Neural progenitor cell (in vitro differentiated cells): ENCODE measurements at regions not wholly inside any gene's neighbourhood (a gene's known extent, or its start where the extent isn't known, plus 50 kb on each side); places are given as distances from the start of the nearest gene placed in this dataset.

Experiments used
- DNase-seq: peaks from one replicate; pipeline ENCODE4 v3.0.0-alpha.2; 2016; ENCODE audit warnings: low spot score
- H2AFZ ChIP-seq: fragments of 200-600 bp; sonication (generic); replicated peaks from 2 replicates; pipeline ENCODE4 v1.6.1; 2016; ENCODE audit warnings: antibody characterized with exemption
- H3F3A ChIP-seq: fragments of 200-600 bp; sonication (generic); 2 replicates; pipeline ENCODE4 v1.6.1; 2016; ENCODE audit warnings: antibody characterized with exemption, low read depth
- H3K27ac ChIP-seq: fragments of 200-600 bp; sonication (generic); 2 replicates; pipeline ENCODE4 v1.5.1; 2016; ENCODE audit warnings: mild to moderate bottlenecking
- H3K27me3 ChIP-seq: fragments of 200-600 bp; sonication (generic); 2 replicates; pipeline ENCODE4 v1.6.1; 2016; ENCODE audit warnings: mild to moderate bottlenecking, moderate library complexity
- H3K36me3 ChIP-seq: fragments of 200-600 bp; sonication (generic); 2 replicates; pipeline ENCODE4 v1.5.1; 2016
- H3K4me1 ChIP-seq: fragments of 200-600 bp; sonication (generic); 2 replicates; pipeline ENCODE4 v1.6.1; 2016; ENCODE audit warnings: mixed run types
- H3K4me2 ChIP-seq: fragments of 200-600 bp; sonication (generic); 2 replicates; pipeline ENCODE4 v1.6.1; 2016
- H3K4me3 ChIP-seq: fragments of 200-600 bp; sonication (generic); 2 replicates; pipeline ENCODE4 v1.5.1; 2016
- H3K79me2 ChIP-seq: fragments of 200-600 bp; sonication (generic); 2 replicates; pipeline ENCODE4 v1.6.1; 2016; ENCODE audit warnings: low read depth
- H3K9ac ChIP-seq: fragments of 200-600 bp; sonication (generic); 2 replicates; pipeline ENCODE4 v1.6.1; 2016
- H3K9me3 ChIP-seq: fragments of 200-600 bp; sonication (generic); 2 replicates; pipeline ENCODE4 v1.5.1; 2016; ENCODE audit warnings: low read depth
- H4K20me1 ChIP-seq: fragments of 200-600 bp; sonication (generic); 2 replicates; pipeline ENCODE4 v1.6.1; 2016; ENCODE audit warnings: low read depth
- H3K27ac Mint-ChIP-seq: 3 replicates; pipeline ENCODE4 v1.8.0; 2021; ENCODE audit warnings: mixed read lengths
- H3K27me3 Mint-ChIP-seq: 2 replicates; pipeline ENCODE4 v1.8.0; 2022; ENCODE audit warnings: low read depth, mild to moderate bottlenecking, inconsistent platforms, moderate library complexity, mixed read lengths; ENCODE audit not compliant: insufficient read depth
- H3K36me3 Mint-ChIP-seq: 3 replicates; pipeline ENCODE4 v1.8.0; 2021; ENCODE audit warnings: mixed read lengths
- H3K4me1 Mint-ChIP-seq: 3 replicates; pipeline ENCODE4 v1.8.0; 2021; ENCODE audit warnings: mixed read lengths
- H3K4me3 Mint-ChIP-seq: 3 replicates; pipeline ENCODE4 v1.8.0; 2021; ENCODE audit warnings: mild to moderate bottlenecking, moderate library complexity, mixed read lengths
- H3K9me3 Mint-ChIP-seq: 3 replicates; pipeline ENCODE4 v1.8.0; 2020; ENCODE audit warnings: mixed read lengths
- EZH2 ChIP-seq: fragments of 200-600 bp; sonication (generic); IDR thresholded peaks from 2 replicates; pipeline ENCODE4 v1.6.1; 2017; ENCODE audit warnings: antibody characterized with exemption, mild to moderate bottlenecking, moderate library complexity
- EZH2phosphoT487 ChIP-seq: fragments of 200-600 bp; sonication (generic); IDR thresholded peaks from 2 replicates; pipeline ENCODE4 v1.6.1; 2017; ENCODE audit warnings: antibody characterized with exemption
- TF ChIP-seq, protein P1 (sequence below): fragments of 200-600 bp; sonication (generic); IDR thresholded peaks from 2 replicates; pipeline ENCODE4 v1.5.1; 2017; ENCODE audit warnings: antibody characterized with exemption, mild to moderate bottlenecking

DNA sequence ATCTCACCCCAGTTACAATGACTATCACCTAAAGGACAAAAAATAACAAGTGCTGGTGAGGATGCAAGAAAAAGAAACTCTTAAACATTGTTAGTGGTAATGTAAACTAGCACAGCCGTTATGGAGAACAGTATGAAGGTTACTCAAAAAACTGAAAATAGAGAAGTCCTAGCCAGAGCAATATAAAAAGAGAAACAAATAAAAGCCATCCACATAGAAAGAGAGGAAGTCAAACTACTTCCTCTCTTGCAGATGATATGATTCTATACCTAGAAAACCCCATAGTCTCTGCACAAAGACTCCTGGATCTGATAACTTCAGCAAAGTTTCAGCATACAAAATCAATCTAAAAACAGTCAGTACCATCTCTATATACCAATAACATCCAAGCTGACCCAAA lies 221.5 kb upstream of the FAM174A start:
- no peak for DNase-seq
- H3K4me3 Mint-ChIP-seq = no peak overlapping the region
- Histone ChIP-seq H3F3A (no peaks in the 10 kb centered on the region), H3K79me2 (no peaks in the 10 kb centered on the region), H3K4me3 (no peak overlapping the region), H3K27ac (no peak overlapping the region), H3K27me3 (no peaks in the 10 kb centered on the region), H3K4me2 (no peak overlapping the region), H4K20me1 (no peaks in the 10 kb centered on the region), H3K36me3 (no peaks in the 10 kb centered on the region), H3K9me3 (no peaks in the 10 kb centered on the region), H2AFZ (no peak overlapping the region), H3K4me1 (no peaks in the 10 kb centered on the region), H3K9ac (no peak overlapping the region)
- TF ChIP-seq, protein P1, sequence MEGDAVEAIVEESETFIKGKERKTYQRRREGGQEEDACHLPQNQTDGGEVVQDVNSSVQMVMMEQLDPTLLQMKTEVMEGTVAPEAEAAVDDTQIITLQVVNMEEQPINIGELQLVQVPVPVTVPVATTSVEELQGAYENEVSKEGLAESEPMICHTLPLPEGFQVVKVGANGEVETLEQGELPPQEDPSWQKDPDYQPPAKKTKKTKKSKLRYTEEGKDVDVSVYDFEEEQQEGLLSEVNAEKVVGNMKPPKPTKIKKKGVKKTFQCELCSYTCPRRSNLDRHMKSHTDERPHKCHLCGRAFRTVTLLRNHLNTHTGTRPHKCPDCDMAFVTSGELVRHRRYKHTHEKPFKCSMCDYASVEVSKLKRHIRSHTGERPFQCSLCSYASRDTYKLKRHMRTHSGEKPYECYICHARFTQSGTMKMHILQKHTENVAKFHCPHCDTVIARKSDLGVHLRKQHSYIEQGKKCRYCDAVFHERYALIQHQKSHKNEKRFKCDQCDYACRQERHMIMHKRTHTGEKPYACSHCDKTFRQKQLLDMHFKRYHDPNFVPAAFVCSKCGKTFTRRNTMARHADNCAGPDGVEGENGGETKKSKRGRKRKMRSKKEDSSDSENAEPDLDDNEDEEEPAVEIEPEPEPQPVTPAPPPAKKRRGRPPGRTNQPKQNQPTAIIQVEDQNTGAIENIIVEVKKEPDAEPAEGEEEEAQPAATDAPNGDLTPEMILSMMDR = no peak
- TF ChIP-seq EZH2phosphoT487 = no peak
- no peak for TF ChIP-seq EZH2
- H3K36me3 Mint-ChIP-seq = no peaks in the 10 kb centered on the region
- H3K9me3 Mint-ChIP-seq = peaks cover 14% of the 10 kb centered on the region
- H3K27me3 Mint-ChIP-seq = no peaks in the 10 kb centered on the region
- H3K27ac Mint-ChIP-seq = no peak overlapping the region
- no peaks in the 10 kb centered on the region for H3K4me1 Mint-ChIP-seq

DNA sequence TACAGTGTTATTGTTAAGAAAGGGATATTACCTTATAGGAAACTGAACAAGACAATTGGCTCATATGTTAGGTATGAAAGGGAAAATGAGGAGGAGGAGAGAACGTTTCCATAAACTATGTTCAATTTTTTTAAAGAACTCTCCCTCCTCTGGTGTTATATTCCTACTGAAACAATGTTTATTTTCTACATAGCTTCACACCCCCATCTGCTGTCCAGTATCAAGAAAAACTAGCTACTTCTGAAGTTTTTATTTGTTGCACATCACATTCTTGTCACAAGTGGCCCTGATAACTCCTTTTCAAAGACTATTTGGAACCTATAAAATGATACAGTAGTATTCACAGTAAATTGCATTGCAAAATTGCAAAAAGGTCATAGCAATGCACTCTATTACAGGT lies 223.4 kb upstream of the FAM174A start:
- no peak overlapping the region for H3K27ac Mint-ChIP-seq
- no peaks in the 10 kb centered on the region for H3K4me1 Mint-ChIP-seq
- no peaks in the 10 kb centered on the region for H3K27me3 Mint-ChIP-seq
- H3K9me3 Mint-ChIP-seq = peaks cover 14% of the 10 kb centered on the region
- TF ChIP-seq, protein P1 = peak; percentile 13
- no peak for TF ChIP-seq EZH2
- H3K4me3 Mint-ChIP-seq = no peak overlapping the region
- Histone ChIP-seq H3F3A (no peaks in the 10 kb centered on the region), H3K9ac (no peak overlapping the region), H3K4me1 (no peaks in the 10 kb centered on the region), H3K4me3 (no peak overlapping the region), H3K27me3 (no peaks in the 10 kb centered on the region), H2AFZ (no peak overlapping the region), H3K9me3 (no peaks in the 10 kb centered on the region), H3K27ac (no peak overlapping the region), H4K20me1 (no peaks in the 10 kb centered on the region), H3K4me2 (no peak overlapping the region), H3K79me2 (no peaks in the 10 kb centered on the region), H3K36me3 (no peaks in the 10 kb centered on the region)
- no peaks in the 10 kb centered on the region for H3K36me3 Mint-ChIP-seq
- no peak for DNase-seq

DNA sequence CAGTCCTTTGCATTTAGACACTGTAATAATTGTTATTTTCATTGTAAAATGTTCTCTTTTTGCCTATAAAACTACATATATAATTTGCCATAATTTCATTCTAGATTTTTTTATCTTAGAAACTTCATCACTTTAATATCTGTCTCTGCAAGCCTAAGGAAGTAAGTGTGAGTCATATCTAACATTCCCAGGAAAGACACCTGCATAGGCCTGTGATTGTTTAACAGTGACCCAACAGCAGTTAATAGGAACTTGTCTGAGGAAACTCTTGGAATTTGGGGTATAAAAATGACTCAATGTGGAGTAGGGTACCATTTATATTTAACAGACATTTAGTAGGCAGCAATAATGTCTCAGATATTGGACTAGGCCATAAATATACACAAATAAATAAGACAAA lies 229.2 kb upstream of the FAM174A start:
- Histone ChIP-seq H3K9me3 (no peaks in the 10 kb centered on the region), H3K27me3 (no peaks in the 10 kb centered on the region), H3K4me3 (no peak overlapping the region), H2AFZ (no peak overlapping the region), H3F3A (no peaks in the 10 kb centered on the region), H3K79me2 (no peaks in the 10 kb centered on the region), H3K27ac (no peak overlapping the region), H4K20me1 (no peaks in the 10 kb centered on the region), H3K9ac (no peak overlapping the region), H3K4me2 (no peak overlapping the region), H3K4me1 (no peaks in the 10 kb centered on the region), H3K36me3 (no peaks in the 10 kb centered on the region)
- TF ChIP-seq, protein P1 = no peak
- no peak for TF ChIP-seq EZH2phosphoT487
- TF ChIP-seq EZH2 = no peak
- Mint-ChIP-seq H3K9me3 (peaks cover 4% of the 10 kb centered on the region), H3K36me3 (no peaks in the 10 kb centered on the region), H3K27ac (no peak overlapping the region), H3K4me1 (no peaks in the 10 kb centered on the region), H3K27me3 (no peaks in the 10 kb centered on the region), H3K4me3 (no peak overlapping the region)
- DNase-seq = no peak

DNA sequence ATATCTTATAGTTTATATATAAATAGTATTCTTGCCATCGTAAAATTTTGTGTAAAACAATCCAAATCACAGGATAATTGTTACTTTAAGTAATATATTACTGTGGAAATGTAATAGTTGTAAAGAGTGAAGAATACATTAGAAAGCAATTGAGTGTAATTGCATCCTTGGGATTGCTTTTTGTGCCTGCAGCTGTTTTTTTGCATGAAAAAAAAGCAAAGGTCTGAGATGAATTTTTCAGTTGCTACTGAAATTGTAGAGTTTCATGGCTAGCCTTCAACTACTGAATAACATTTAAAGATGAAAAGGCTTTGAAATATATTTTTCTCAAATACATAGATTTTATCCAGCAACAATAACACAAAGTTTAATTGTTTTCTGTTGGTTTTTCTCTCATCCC lies 232.0 kb upstream of the FAM174A start:
- H3K79me2 ChIP-seq = no peaks in the 10 kb centered on the region
- no peak overlapping the region for H3K27ac ChIP-seq
- Mint-ChIP-seq H3K4me1 (no peaks in the 10 kb centered on the region), H3K27me3 (no peaks in the 10 kb centered on the region), H3K9me3 (no peaks in the 10 kb centered on the region), H3K4me3 (no peak overlapping the region), H3K36me3 (no peaks in the 10 kb centered on the region), H3K27ac (no peak overlapping the region)
- no peaks in the 10 kb centered on the region for H3K9me3 ChIP-seq
- H2AFZ ChIP-seq = no peak overlapping the region
- H3K4me2 ChIP-seq = no peak overlapping the region
- no peak overlapping the region for H3K9ac ChIP-seq
- H3K4me3 ChIP-seq = no peak overlapping the region
- H3K27me3 ChIP-seq = no peaks in the 10 kb centered on the region
- DNase-seq = no peak
- no peak for TF ChIP-seq EZH2phosphoT487
- TF ChIP-seq EZH2 = no peak
- TF ChIP-seq, protein P1 = no peak
- H3K4me1 ChIP-seq = no peaks in the 10 kb centered on the region
- H4K20me1 ChIP-seq = no peaks in the 10 kb centered on the region
- H3F3A ChIP-seq = no peaks in the 10 kb centered on the region
- no peaks in the 10 kb centered on the region for H3K36me3 ChIP-seq
